ENCODE measurements at regions not wholly inside any gene's neighbourhood (a gene's known extent, or its start where the extent isn't known, plus 50 kb on each side); places are given as distances from the start of the nearest gene placed in this dataset.
"Not testable (repeated sequence)": the region's sequence is repeated elsewhere in the genome, so short reads cannot be mapped to it uniquely, and the experiment has no call there.

- H3K4me3 ChIP-seq (replicated peaks; ENCODE audit: low read depth, low read length) = no peak overlapping the region
- peak; percentile 70 for DNase-seq (ENCODE audit: low read depth)
- TF ChIP-seq CTCF (IDR thresholded peaks at IDR 0.05; ENCODE audit: low read length, missing control alignments) = peak; percentile 73
These were observed 86.6 kb downstream of the ASB1 start for GRCh38 chr2:238513346-238513745.

GRCh38 chr2:238514024-238514423 lies 87.3 kb downstream of the ASB1 start:
- DNase-seq (ENCODE audit: low read depth); H3K4me3 ChIP-seq (replicated peaks; ENCODE audit: low read depth, low read length): not testable (repeated sequence)

- no peak overlapping the region for H3K4me3 ChIP-seq (replicated peaks; ENCODE audit: low read depth, low read length)
- DNase-seq (ENCODE audit: low read depth) = no peak
- TF ChIP-seq CTCF (IDR thresholded peaks at IDR 0.05; ENCODE audit: low read length, missing control alignments) = no peak
These were observed 88.7 kb downstream of the ASB1 start for GRCh38 chr2:238515377-238515776.

- H3K4me3 ChIP-seq (replicated peaks; ENCODE audit: low read depth, low read length) = no peak overlapping the region
- no peak for DNase-seq (ENCODE audit: low read depth)
- no peak for TF ChIP-seq CTCF (IDR thresholded peaks at IDR 0.05; ENCODE audit: low read length, missing control alignments)
These were observed 90.5 kb downstream of the ASB1 start for GRCh38 chr2:238517209-238517608.

GRCh38 chr2:238518172-238518820 lies 91.6 kb downstream of the ASB1 start:
- no peak overlapping the region for H3K4me3 ChIP-seq (replicated peaks; ENCODE audit: low read depth, low read length)
- no peak for TF ChIP-seq CTCF (IDR thresholded peaks at IDR 0.05; ENCODE audit: low read length, missing control alignments)
- no peak for DNase-seq (ENCODE audit: low read depth)

GRCh38 chr2:238518821-238519186 lies 92.1 kb downstream of the ASB1 start:
- DNase-seq (ENCODE audit: low read depth) = no peak
- TF ChIP-seq CTCF (IDR thresholded peaks at IDR 0.05; ENCODE audit: low read length, missing control alignments) = no peak
- no peak overlapping the region for H3K4me3 ChIP-seq (replicated peaks; ENCODE audit: low read depth, low read length)

- H3K4me3 ChIP-seq (replicated peaks; ENCODE audit: low read depth, low read length) = no peak overlapping the region
- no peak for TF ChIP-seq CTCF (IDR thresholded peaks at IDR 0.05; ENCODE audit: low read length, missing control alignments)
- no peak for DNase-seq (ENCODE audit: low read depth)
These were observed 93.7 kb downstream of the ASB1 start for GRCh38 chr2:238520359-238520886.
